Hepatocyte (in vitro differentiated cells): ENCODE measurements at regions not wholly inside any gene's neighbourhood (a gene's known extent, or its start where the extent isn't known, plus 50 kb on each side); places are given as distances from the start of the nearest gene placed in this dataset.

Source experiments
- CTCF ChIP-seq: fragments of 200-600 bp; sonication (generic); IDR thresholded peaks from 2 replicates; pipeline ENCODE4 v1.5.1; 2016; ENCODE audit warnings: antibody characterized with exemption, mild to moderate bottlenecking; ENCODE audit not compliant: poor library complexity
- EZH2 ChIP-seq: fragments of 200-600 bp; sonication (generic); IDR thresholded peaks from 2 replicates; pipeline ENCODE4 v1.6.1; 2016; ENCODE audit warnings: antibody characterized with exemption, mild to moderate bottlenecking, borderline replicate concordance
- EZH2phosphoT487 ChIP-seq: fragments of 200-600 bp; sonication (generic); IDR thresholded peaks from one replicate; pipeline ENCODE4 v1.6.1; 2018; ENCODE audit warnings: antibody characterized with exemption, mild to moderate bottlenecking, low read depth, moderate library complexity; ENCODE audit not compliant: unreplicated experiment, severe bottlenecking

GRCh38 chr12:67520606-67521005 is 127.9 kb upstream of the DYRK2 start:
- no peak for TF ChIP-seq CTCF
- no peak for TF ChIP-seq EZH2
- TF ChIP-seq EZH2phosphoT487: no peak
